HCT116 (cell line): ENCODE measurements at regions not wholly inside any gene's neighbourhood (a gene's known extent, or its start where the extent isn't known, plus 50 kb on each side); places are given as distances from the start of the nearest gene placed in this dataset.

ENCODE experiments used
- ATAC-seq: fragments of 200-7000 bp; cut with Tn5 transposase; 2 replicates; pipeline ENCODE4 v1.9.1; 2020; ENCODE audit warnings: mild to moderate bottlenecking, moderate library complexity
- BruUV-seq: library from RNA; stranded (reverse); fragments of 400-500 nt; replicated peaks from 2 replicates; lab custom pipeline; 2021; lab: Mats Ljungman, UMichigan
- CTCF ChIA-PET: fragments of 300-600 bp; sonication (Branson Sonifier 250); formaldehyde crosslinking; loops from one replicate; lab custom pipeline; 2021; ENCODE audit warnings: antibody characterized with exemption; lab: Charles Lee
- POLR2A ChIA-PET: fragments of 300-600, 350-600 bp; sonication (Branson Sonifier 250); formaldehyde crosslinking; loops from one replicate; lab custom pipeline; 2021; ENCODE audit warnings: antibody characterized with exemption; lab: Charles Lee
- RAD21 ChIA-PET, 2 experiments: fragments of 300-600 bp; sonication (Branson Sonifier 250); formaldehyde crosslinking; loops; one replicate each; lab custom pipeline; 2023; ENCODE audit warnings: low total read pairs in 2 of 2; ENCODE audit not compliant: uncharacterized antibody in 2 of 2, unreplicated experiment in 2 of 2, low non-redundant PET in 1 of 2; lab: Charles Lee
- DNase-seq: peaks from one replicate; pipeline ENCODE4 v3.0.0-alpha.2; 2010; ENCODE audit warnings: low read depth, low spot score
- H2AFZ ChIP-seq: fragments of 200-600 bp; shearing (Covaris generic), sonication (generic); 2 replicates; pipeline ENCODE4 v1.6.1; 2017; ENCODE audit warnings: low read depth, mixed run types, mixed read lengths, antibody characterized with exemption, low read length; ENCODE audit not compliant: poor library complexity, severe bottlenecking
- H3K27ac ChIP-seq: 2 replicates; pipeline ENCODE4 v1.5.1; 2012; ENCODE audit warnings: low read depth, low read length
- H3K27me3 ChIP-seq: fragments of 200-600 bp; sonication (generic); 2 replicates; pipeline ENCODE4 v1.6.1; 2016; ENCODE audit warnings: mixed run types, low read length, mixed read lengths; ENCODE audit not compliant: insufficient read depth
- H3K36me3 ChIP-seq, 2 experiments: fragments of 200-500 bp in 1 of 2; fragments of 200-600 bp in 1 of 2; sonication (Bioruptor generic) in 1 of 2; sonication (generic) in 1 of 2; 2 replicates each; pipeline versions ENCODE4 v1.5.1 to v1.6.1; 2014 to 2016; ENCODE audit warnings: low read length in 2 of 2, inconsistent platforms in 1 of 2, mixed read lengths in 1 of 2, mixed run types in 1 of 2; ENCODE audit not compliant: insufficient read depth in 2 of 2, control insufficient read depth in 1 of 2
- H3K4me1 ChIP-seq, 2 experiments: fragments of 200-600 bp in 1 of 2; sonication (generic) in 1 of 2; 2 replicates each; pipeline versions ENCODE4 v1.5.1 to v1.6.1; 2012 to 2017; ENCODE audit warnings: low read length in 2 of 2, inconsistent platforms in 1 of 2, mild to moderate bottlenecking in 1 of 2, mixed read lengths in 1 of 2, mixed run types in 1 of 2, moderate library complexity in 1 of 2; ENCODE audit not compliant: insufficient read depth in 2 of 2, control insufficient read depth in 1 of 2
- H3K4me2 ChIP-seq: fragments of 200-600 bp; sonication (generic); 2 replicates; pipeline ENCODE4 v1.6.1; 2017; ENCODE audit warnings: mixed run types, low read length, mixed read lengths
- H3K4me3 ChIP-seq, 2 experiments: fragments of 200-600 bp in 1 of 2; sonication (generic) in 1 of 2; replicated peaks in 1 of 2; 2 replicates each; pipeline ENCODE4 v1.5.1; 2011 to 2016; ENCODE audit warnings: low read length in 2 of 2, control low read depth in 1 of 2, low read depth in 1 of 2, mild to moderate bottlenecking in 1 of 2, mixed read lengths in 1 of 2, mixed run types in 1 of 2
- H3K79me2 ChIP-seq: fragments of 200-600 bp; sonication (generic); 2 replicates; pipeline ENCODE4 v1.6.1; 2017; ENCODE audit warnings: mild to moderate bottlenecking, mixed run types, low read length, moderate library complexity, mixed read lengths; ENCODE audit not compliant: insufficient read depth
- H3K9ac ChIP-seq: fragments of 200-600 bp; sonication (generic); 2 replicates; pipeline ENCODE4 v1.6.1; 2016; ENCODE audit warnings: low read length, mixed read lengths
- H3K9me2 ChIP-seq: fragments of 200-600 bp; sonication (generic), shearing (Covaris generic); 2 replicates; pipeline ENCODE4 v1.6.1; 2017; ENCODE audit warnings: mixed run types, mild to moderate bottlenecking, moderate library complexity; ENCODE audit not compliant: insufficient read depth
- H3K9me3 ChIP-seq, 2 experiments: fragments of 200-500 bp in 1 of 2; fragments of 200-600 bp in 1 of 2; sonication (Bioruptor generic) in 1 of 2; sonication (generic) in 1 of 2; 2 replicates each; pipeline ENCODE4 v1.6.1; 2014 to 2017; ENCODE audit warnings: low read length in 2 of 2, mixed read lengths in 2 of 2, inconsistent platforms in 1 of 2, low read depth in 1 of 2, mild to moderate bottlenecking in 1 of 2, mixed run types in 1 of 2, moderate library complexity in 1 of 2; ENCODE audit not compliant: control insufficient read depth in 1 of 2, insufficient read depth in 1 of 2
- H4K20me1 ChIP-seq: fragments of 200-600 bp; sonication (generic), shearing (Covaris generic); 2 replicates; pipeline ENCODE4 v1.6.1; 2017; ENCODE audit warnings: mixed run types, mild to moderate bottlenecking, moderate library complexity; ENCODE audit not compliant: insufficient read depth
- ATF3 ChIP-seq: IDR thresholded peaks from 2 replicates; pipeline ENCODE4 v1.6.1; 2012
- CEBPB ChIP-seq: IDR thresholded peaks from 2 replicates; pipeline ENCODE4 v1.6.1; 2012; ENCODE audit warnings: low read depth
- EGR1 ChIP-seq: IDR thresholded peaks from 2 replicates; pipeline ENCODE4 v1.6.1; 2012; ENCODE audit warnings: low read depth
- ELF1 ChIP-seq: IDR thresholded peaks from 2 replicates; pipeline ENCODE4 v1.6.1; 2012; ENCODE audit warnings: low read depth, borderline replicate concordance
- EZH2 ChIP-seq: fragments of 200-600 bp; sonication (generic); IDR thresholded peaks from 2 replicates; pipeline ENCODE4 v1.6.1; 2017; ENCODE audit warnings: antibody characterized with exemption, mixed run types
- EZH2phosphoT487 ChIP-seq: fragments of 200-600 bp; IDR thresholded peaks from 2 replicates; pipeline ENCODE4 v1.6.1; 2018; ENCODE audit warnings: antibody characterized with exemption, borderline replicate concordance
- FOSL1 ChIP-seq: IDR thresholded peaks from 2 replicates; pipeline ENCODE4 v1.6.1; 2012; ENCODE audit warnings: low read depth
- JUND ChIP-seq: IDR thresholded peaks from 2 replicates; pipeline ENCODE4 v1.6.1; 2012
- POLR2A ChIP-seq: IDR thresholded peaks from 2 replicates; pipeline ENCODE4 v1.7.0; 2011; ENCODE audit warnings: borderline replicate concordance; ENCODE audit not compliant: insufficient read depth, insufficient read length; ENCODE audit errors: extremely low read depth
- POLR2AphosphoS5 ChIP-seq: IDR thresholded peaks from 2 replicates; pipeline ENCODE4 v1.6.1; 2011; ENCODE audit warnings: mild to moderate bottlenecking, low read depth, low read length, moderate library complexity
- RAD21 ChIP-seq: IDR thresholded peaks from 2 replicates; pipeline ENCODE4 v1.6.1; 2012; ENCODE audit warnings: low read depth, mild to moderate bottlenecking
- SP1 ChIP-seq: IDR thresholded peaks from 2 replicates; pipeline ENCODE4 v1.6.1; 2012; ENCODE audit warnings: low read depth
- SRF ChIP-seq: IDR thresholded peaks from 2 replicates; pipeline ENCODE4 v1.6.1; 2012; ENCODE audit warnings: low read depth
- TCF7L2 ChIP-seq: IDR thresholded peaks from 2 replicates; pipeline ENCODE4 v1.7.0; 2011; ENCODE audit warnings: borderline replicate concordance, inconsistent platforms; ENCODE audit not compliant: insufficient read depth, insufficient read length; ENCODE audit errors: extremely low read depth
- YY1 ChIP-seq: IDR thresholded peaks from 2 replicates; pipeline ENCODE4 v1.6.1; 2011; ENCODE audit warnings: low read length, low read depth, moderate library complexity, mild to moderate bottlenecking; ENCODE audit not compliant: insufficient replicate concordance; ENCODE audit errors: extremely low read depth
- ZBTB33 ChIP-seq: IDR thresholded peaks from 2 replicates; pipeline ENCODE4 v1.6.1; 2011; ENCODE audit warnings: mild to moderate bottlenecking, low read length, moderate library complexity; ENCODE audit not compliant: insufficient replicate concordance; ENCODE audit errors: extremely low read depth
- ZFX ChIP-seq: fragments of 450-650 bp; IDR thresholded peaks from 2 replicates; pipeline ENCODE4 v1.6.1; 2017
- ZNF274 ChIP-seq: fragments of 200-500 bp; sonication (Bioruptor generic); IDR thresholded peaks from 2 replicates; pipeline ENCODE4 v1.6.1; 2014; ENCODE audit warnings: mild to moderate bottlenecking, low read depth, low read length, inconsistent platforms
- intact Hi-C: fragments of 100-400 bp; cut with micrococcal nuclease; formaldehyde crosslinking; loops from 2 replicates; pipeline ENCODE4 v1.10.0; 2022

GRCh38 chr10:120342115-120342714 lies 114.8 kb upstream of the PLPP4 start:
- ATAC-seq (no peak), DNase-seq (no peak)
- TF ChIP-seq ATF3 (no peak), POLR2AphosphoS5 (no peak), CEBPB (no peak), SRF (no peak), EZH2 (no peak), ZFX (no peak), SP1 (no peak), FOSL1 (no peak), ELF1 (no peak), EZH2phosphoT487 (no peak), POLR2A (no peak), EGR1 (no peak), TCF7L2 (no peak), ZNF274 (no peak), YY1 (no peak), JUND (no peak), RAD21 (no peak), ZBTB33 (no peak)
- no peaks in the 10 kb centered on the region for H3K9me2 ChIP-seq
- no peaks in the 10 kb centered on the region for H4K20me1 ChIP-seq
- no peak overlapping the region for H3K4me2 ChIP-seq
- no peak overlapping the region for H2AFZ ChIP-seq
- no peaks in the 10 kb centered on the region for H3K9me3 ChIP-seq
- no peaks in the 10 kb centered on the region for H3K36me3 ChIP-seq
- H3K27me3 ChIP-seq: peaks cover 50% of the 10 kb centered on the region
- CTCF ChIA-PET: no interaction called here
- no peak overlapping the region for H3K9ac ChIP-seq
- POLR2A ChIA-PET: no interaction called here
- H3K4me3 ChIP-seq: no peak overlapping the region
- RAD21 ChIA-PET: no interaction called here
- no TSS peak for BruUV-seq
- intact Hi-C loops: no loop called here
- H3K79me2 ChIP-seq: no peaks in the 10 kb centered on the region
- no peaks in the 10 kb centered on the region for H3K4me1 ChIP-seq
- H3K27ac ChIP-seq: no peak overlapping the region
